WTC11 (cell line): ENCODE measurements at regions not wholly inside any gene's neighbourhood (a gene's known extent, or its start where the extent isn't known, plus 50 kb on each side); places are given as distances from the start of the nearest gene placed in this dataset.

Experiments used
- ATAC-seq: fragments of 200-7000 bp; cut with Tn5 transposase; 2 replicates; pipeline ENCODE4 v1.10.0; 2021; ENCODE audit warnings: mild to moderate bottlenecking, moderate library complexity
- CTCF ChIA-PET: fragments of 300-600 bp; sonication (Branson Sonifier 250); formaldehyde crosslinking; loops from one replicate; lab custom pipeline; 2021; ENCODE audit warnings: antibody characterized with exemption; lab: Charles Lee
- POLR2A ChIA-PET: fragments of 350-600 bp; sonication (Branson Sonifier 250); formaldehyde crosslinking; loops from one replicate; lab custom pipeline; 2021; ENCODE audit warnings: antibody characterized with exemption; lab: Charles Lee
- DNase-seq: peaks from one replicate; pipeline ENCODE4 v3.0.0; 2021; ENCODE audit warnings: low spot score
- H3K27ac Mint-ChIP-seq: 2 replicates; pipeline ENCODE4 v1.8.0; 2021; ENCODE audit warnings: mixed read lengths
- H3K27me3 Mint-ChIP-seq: 2 replicates; pipeline ENCODE4 v1.8.0; 2021; ENCODE audit warnings: low read depth, mild to moderate bottlenecking, moderate library complexity, mixed read lengths
- H3K36me3 Mint-ChIP-seq: 2 replicates; pipeline ENCODE4 v1.8.0; 2021; ENCODE audit warnings: mixed read lengths
- H3K4me1 Mint-ChIP-seq: 2 replicates; pipeline ENCODE4 v1.8.0; 2022; ENCODE audit warnings: mixed read lengths
- H3K4me3 Mint-ChIP-seq: 2 replicates; pipeline ENCODE4 v1.8.0; 2021; ENCODE audit warnings: mild to moderate bottlenecking, moderate library complexity, mixed read lengths
- H3K9me3 Mint-ChIP-seq: 2 replicates; pipeline ENCODE4 v1.8.0; 2021; ENCODE audit warnings: mixed read lengths
- AFF4 ChIP-seq: sonication (generic); formaldehyde crosslinking; IDR thresholded peaks from 2 replicates; pipeline ENCODE4 v1.8.1; 2023; ENCODE audit warnings: mild to moderate bottlenecking, missing genetic modification reagents, borderline replicate concordance
- CREM ChIP-seq: sonication (generic); formaldehyde crosslinking; IDR thresholded peaks from 2 replicates; pipeline ENCODE4 v1.8.1; 2022; ENCODE audit warnings: mild to moderate bottlenecking, missing genetic modification reagents, moderate library complexity
- ELF4 ChIP-seq: sonication (generic); formaldehyde crosslinking; IDR thresholded peaks from 2 replicates; pipeline ENCODE4 v1.8.1; 2022; ENCODE audit warnings: low read depth, mild to moderate bottlenecking, moderate library complexity, missing genetic modification reagents
- EMX1 ChIP-seq: fragments of 250-450 bp; sonication (Bioruptor Pico); IDR thresholded peaks from 2 replicates; pipeline ENCODE4 v1.8.0; 2021; ENCODE audit warnings: mild to moderate bottlenecking
- IRF2 ChIP-seq: sonication (generic); formaldehyde crosslinking; IDR thresholded peaks from 2 replicates; pipeline ENCODE4 v1.8.0; 2022; ENCODE audit warnings: low read depth, missing genetic modification reagents, borderline replicate concordance
- MLX ChIP-seq: sonication (generic); formaldehyde crosslinking; IDR thresholded peaks from 2 replicates; pipeline ENCODE4 v1.8.1; 2023; ENCODE audit warnings: mild to moderate bottlenecking, missing genetic modification reagents, moderate library complexity
- MYBL2 ChIP-seq: sonication (generic); formaldehyde crosslinking; IDR thresholded peaks from 2 replicates; pipeline ENCODE4 v1.8.1; 2023; ENCODE audit warnings: mild to moderate bottlenecking, moderate library complexity, missing genetic modification reagents
- RELA ChIP-seq: sonication (generic); formaldehyde crosslinking; IDR thresholded peaks from 2 replicates; pipeline ENCODE4 v1.8.1; 2022; ENCODE audit warnings: missing genetic modification reagents, mild to moderate bottlenecking, borderline replicate concordance
- ZNF263 ChIP-seq: sonication (generic); formaldehyde crosslinking; IDR thresholded peaks from 2 replicates; pipeline ENCODE4 v1.8.1; 2022; ENCODE audit warnings: low read depth, mild to moderate bottlenecking, moderate library complexity, missing genetic modification reagents
- ZNF317 ChIP-seq: sonication (generic); formaldehyde crosslinking; IDR thresholded peaks from 2 replicates; pipeline ENCODE4 v1.8.1; 2023; ENCODE audit warnings: low read depth, mild to moderate bottlenecking, moderate library complexity, missing genetic modification reagents, borderline replicate concordance
- ZNF396 ChIP-seq: fragments of 250-450 bp; sonication (Bioruptor Pico); IDR thresholded peaks from 2 replicates; pipeline ENCODE4 v1.8.0; 2021; ENCODE audit warnings: mild to moderate bottlenecking, moderate library complexity, borderline replicate concordance
- ZNF416 ChIP-seq: fragments of 250-450 bp; sonication (Bioruptor Pico); IDR thresholded peaks from 2 replicates; pipeline ENCODE4 v1.9.0; 2021; ENCODE audit warnings: mild to moderate bottlenecking, inconsistent platforms
- ZNF423 ChIP-seq: fragments of 250-450 bp; sonication (Bioruptor Pico); IDR thresholded peaks from 2 replicates; pipeline ENCODE4 v2.1.2; 2022; ENCODE audit warnings: mild to moderate bottlenecking, moderate library complexity
- TF ChIP-seq, protein P1 (sequence below): sonication (generic); formaldehyde crosslinking; conservative IDR thresholded peaks from 2 replicates; pipeline ENCODE4 v1.8.1; 2023; ENCODE audit warnings: mild to moderate bottlenecking, low read depth, missing genetic modification reagents, moderate library complexity
- TF ChIP-seq, protein P2 (sequence below): sonication (generic); formaldehyde crosslinking; IDR thresholded peaks from 2 replicates; pipeline ENCODE4 v1.8.1; 2022; ENCODE audit warnings: missing genetic modification reagents, borderline replicate concordance
- TF ChIP-seq, protein P3 (sequence below): sonication (generic); formaldehyde crosslinking; IDR thresholded peaks from 2 replicates; pipeline ENCODE4 v1.8.1; 2023; ENCODE audit warnings: mild to moderate bottlenecking, missing genetic modification reagents, moderate library complexity
- TF ChIP-seq, protein P4 (sequence below): fragments of 250-450 bp; sonication (Bioruptor Pico); IDR thresholded peaks from 2 replicates; pipeline ENCODE4 v1.9.0; 2021; ENCODE audit warnings: mild to moderate bottlenecking
- TF ChIP-seq, protein P5 (sequence below): sonication (generic); formaldehyde crosslinking; IDR thresholded peaks from 2 replicates; pipeline ENCODE4 v1.8.0; 2023; ENCODE audit warnings: missing genetic modification reagents
- TF ChIP-seq, protein P6 (sequence below): sonication (generic); formaldehyde crosslinking; IDR thresholded peaks from 2 replicates; pipeline ENCODE4 v1.8.1; 2022; ENCODE audit warnings: mild to moderate bottlenecking, missing genetic modification reagents, moderate library complexity, borderline replicate concordance
- TF ChIP-seq, protein P7 (sequence below): sonication (generic); formaldehyde crosslinking; IDR thresholded peaks from 2 replicates; pipeline ENCODE4 v1.8.1; 2023; ENCODE audit warnings: mild to moderate bottlenecking, missing genetic modification reagents

DNA sequence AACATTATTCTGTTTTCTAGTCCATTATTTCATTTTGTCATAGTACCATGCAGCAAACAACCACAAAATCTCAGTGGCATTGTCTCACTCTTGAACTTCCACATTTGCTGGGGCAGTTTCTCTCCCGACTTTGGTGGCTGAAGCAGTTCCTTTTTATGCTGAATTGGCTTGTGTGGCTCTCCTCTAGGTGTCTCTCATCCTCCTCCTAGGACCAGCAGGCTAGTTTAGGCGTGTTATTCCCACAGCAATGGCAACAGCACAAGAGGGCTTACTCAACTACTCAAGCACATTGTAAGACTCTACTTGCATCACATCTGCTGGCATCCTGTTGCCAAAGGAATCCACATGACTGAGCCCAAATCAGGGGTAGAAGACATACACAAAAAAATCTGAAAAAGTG lies 201.8 kb upstream of the KCNH8 start:
- ChIA-PET POLR2A (no interaction called here), CTCF (no interaction called here)
- no peaks in the 10 kb centered on the region for H3K27me3 Mint-ChIP-seq
- no peak overlapping the region; the same call in 1 of the 2 replicates for H3K27ac Mint-ChIP-seq
- H3K9me3 Mint-ChIP-seq: peaks cover 8% of the 10 kb centered on the region
- DNase-seq (no peak), ATAC-seq (peak; percentile 97)
- peaks cover 4% of the 10 kb centered on the region; the same call in 1 of the 2 replicates for H3K4me1 Mint-ChIP-seq
- no peak overlapping the region for H3K4me3 Mint-ChIP-seq
- TF ChIP-seq, protein P1, sequence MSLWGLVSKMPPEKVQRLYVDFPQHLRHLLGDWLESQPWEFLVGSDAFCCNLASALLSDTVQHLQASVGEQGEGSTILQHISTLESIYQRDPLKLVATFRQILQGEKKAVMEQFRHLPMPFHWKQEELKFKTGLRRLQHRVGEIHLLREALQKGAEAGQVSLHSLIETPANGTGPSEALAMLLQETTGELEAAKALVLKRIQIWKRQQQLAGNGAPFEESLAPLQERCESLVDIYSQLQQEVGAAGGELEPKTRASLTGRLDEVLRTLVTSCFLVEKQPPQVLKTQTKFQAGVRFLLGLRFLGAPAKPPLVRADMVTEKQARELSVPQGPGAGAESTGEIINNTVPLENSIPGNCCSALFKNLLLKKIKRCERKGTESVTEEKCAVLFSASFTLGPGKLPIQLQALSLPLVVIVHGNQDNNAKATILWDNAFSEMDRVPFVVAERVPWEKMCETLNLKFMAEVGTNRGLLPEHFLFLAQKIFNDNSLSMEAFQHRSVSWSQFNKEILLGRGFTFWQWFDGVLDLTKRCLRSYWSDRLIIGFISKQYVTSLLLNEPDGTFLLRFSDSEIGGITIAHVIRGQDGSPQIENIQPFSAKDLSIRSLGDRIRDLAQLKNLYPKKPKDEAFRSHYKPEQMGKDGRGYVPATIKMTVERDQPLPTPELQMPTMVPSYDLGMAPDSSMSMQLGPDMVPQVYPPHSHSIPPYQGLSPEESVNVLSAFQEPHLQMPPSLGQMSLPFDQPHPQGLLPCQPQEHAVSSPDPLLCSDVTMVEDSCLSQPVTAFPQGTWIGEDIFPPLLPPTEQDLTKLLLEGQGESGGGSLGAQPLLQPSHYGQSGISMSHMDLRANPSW: no peak
- no peak for TF ChIP-seq MLX (CRISPR knock-in tag)
- TF ChIP-seq ELF4 (CRISPR knock-in tag): no peak
- TF ChIP-seq IRF2: no peak
- no peak for TF ChIP-seq ZNF263 (CRISPR knock-in tag)
- no peak for TF ChIP-seq RELA (CRISPR knock-in tag)
- TF ChIP-seq EMX1 (CRISPR knock-in tag): no peak
- TF ChIP-seq ZNF396 (CRISPR knock-in tag): no peak
- TF ChIP-seq, protein P2, sequence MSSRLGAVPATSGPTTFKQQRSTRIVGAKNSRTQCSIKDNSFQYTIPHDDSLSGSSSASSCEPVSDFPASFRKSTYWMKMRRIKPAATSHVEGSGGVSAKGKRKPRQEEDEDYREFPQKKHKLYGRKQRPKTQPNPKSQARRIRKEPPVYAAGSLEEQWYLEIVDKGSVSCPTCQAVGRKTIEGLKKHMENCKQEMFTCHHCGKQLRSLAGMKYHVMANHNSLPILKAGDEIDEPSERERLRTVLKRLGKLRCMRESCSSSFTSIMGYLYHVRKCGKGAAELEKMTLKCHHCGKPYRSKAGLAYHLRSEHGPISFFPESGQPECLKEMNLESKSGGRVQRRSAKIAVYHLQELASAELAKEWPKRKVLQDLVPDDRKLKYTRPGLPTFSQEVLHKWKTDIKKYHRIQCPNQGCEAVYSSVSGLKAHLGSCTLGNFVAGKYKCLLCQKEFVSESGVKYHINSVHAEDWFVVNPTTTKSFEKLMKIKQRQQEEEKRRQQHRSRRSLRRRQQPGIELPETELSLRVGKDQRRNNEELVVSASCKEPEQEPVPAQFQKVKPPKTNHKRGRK (CRISPR knock-in tag): no peak
- TF ChIP-seq AFF4 (CRISPR knock-in tag): no peak
- TF ChIP-seq, protein P3, sequence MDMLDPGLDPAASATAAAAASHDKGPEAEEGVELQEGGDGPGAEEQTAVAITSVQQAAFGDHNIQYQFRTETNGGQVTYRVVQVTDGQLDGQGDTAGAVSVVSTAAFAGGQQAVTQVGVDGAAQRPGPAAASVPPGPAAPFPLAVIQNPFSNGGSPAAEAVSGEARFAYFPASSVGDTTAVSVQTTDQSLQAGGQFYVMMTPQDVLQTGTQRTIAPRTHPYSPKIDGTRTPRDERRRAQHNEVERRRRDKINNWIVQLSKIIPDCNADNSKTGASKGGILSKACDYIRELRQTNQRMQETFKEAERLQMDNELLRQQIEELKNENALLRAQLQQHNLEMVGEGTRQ (CRISPR knock-in tag): no peak
- TF ChIP-seq, protein P4, sequence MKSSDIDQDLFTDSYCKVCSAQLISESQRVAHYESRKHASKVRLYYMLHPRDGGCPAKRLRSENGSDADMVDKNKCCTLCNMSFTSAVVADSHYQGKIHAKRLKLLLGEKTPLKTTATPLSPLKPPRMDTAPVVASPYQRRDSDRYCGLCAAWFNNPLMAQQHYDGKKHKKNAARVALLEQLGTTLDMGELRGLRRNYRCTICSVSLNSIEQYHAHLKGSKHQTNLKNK (CRISPR knock-in tag): no peak
- TF ChIP-seq, protein P5, sequence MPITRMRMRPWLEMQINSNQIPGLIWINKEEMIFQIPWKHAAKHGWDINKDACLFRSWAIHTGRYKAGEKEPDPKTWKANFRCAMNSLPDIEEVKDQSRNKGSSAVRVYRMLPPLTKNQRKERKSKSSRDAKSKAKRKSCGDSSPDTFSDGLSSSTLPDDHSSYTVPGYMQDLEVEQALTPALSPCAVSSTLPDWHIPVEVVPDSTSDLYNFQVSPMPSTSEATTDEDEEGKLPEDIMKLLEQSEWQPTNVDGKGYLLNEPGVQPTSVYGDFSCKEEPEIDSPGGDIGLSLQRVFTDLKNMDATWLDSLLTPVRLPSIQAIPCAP (CRISPR knock-in tag): no peak
- TF ChIP-seq ZNF423 (CRISPR knock-in tag): no peak
- no peaks in the 10 kb centered on the region for H3K36me3 Mint-ChIP-seq

DNA sequence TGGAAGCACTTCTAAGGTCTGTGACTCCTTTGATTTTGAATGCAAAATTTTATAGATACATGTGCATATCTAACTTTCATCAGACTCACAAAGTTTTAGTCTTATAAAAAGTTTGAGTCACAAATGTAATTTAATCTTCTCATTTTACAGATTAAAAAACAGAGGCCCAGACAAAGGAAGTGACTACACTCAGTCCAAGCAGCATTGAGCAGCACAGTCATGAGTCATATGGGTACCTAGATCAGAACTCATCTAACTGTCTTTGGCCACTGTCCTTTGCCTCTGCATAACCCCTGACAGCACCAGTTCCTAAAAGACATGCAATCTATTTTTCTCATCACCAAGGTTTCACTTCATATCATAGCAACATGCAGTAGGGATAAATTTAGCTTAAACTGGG lies 210.7 kb upstream of the KCNH8 start:
- no peaks in the 10 kb centered on the region for H3K9me3 Mint-ChIP-seq
- DNase-seq (no peak), ATAC-seq (no peak)
- H3K27ac Mint-ChIP-seq: no peak overlapping the region
- peaks cover 8% of the 10 kb centered on the region for H3K4me1 Mint-ChIP-seq
- POLR2A ChIA-PET: no interaction called here
- CTCF ChIA-PET: no interaction called here
- no peaks in the 10 kb centered on the region for H3K36me3 Mint-ChIP-seq
- H3K27me3 Mint-ChIP-seq: no peaks in the 10 kb centered on the region
- H3K4me3 Mint-ChIP-seq: no peak overlapping the region
- TF ChIP-seq, protein P6, sequence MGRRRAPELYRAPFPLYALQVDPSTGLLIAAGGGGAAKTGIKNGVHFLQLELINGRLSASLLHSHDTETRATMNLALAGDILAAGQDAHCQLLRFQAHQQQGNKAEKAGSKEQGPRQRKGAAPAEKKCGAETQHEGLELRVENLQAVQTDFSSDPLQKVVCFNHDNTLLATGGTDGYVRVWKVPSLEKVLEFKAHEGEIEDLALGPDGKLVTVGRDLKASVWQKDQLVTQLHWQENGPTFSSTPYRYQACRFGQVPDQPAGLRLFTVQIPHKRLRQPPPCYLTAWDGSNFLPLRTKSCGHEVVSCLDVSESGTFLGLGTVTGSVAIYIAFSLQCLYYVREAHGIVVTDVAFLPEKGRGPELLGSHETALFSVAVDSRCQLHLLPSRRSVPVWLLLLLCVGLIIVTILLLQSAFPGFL (CRISPR knock-in tag): no peak
- TF ChIP-seq MYBL2 (CRISPR knock-in tag) (no peak), CREM (CRISPR knock-in tag) (no peak), ZNF317 (CRISPR knock-in tag) (no peak), ZNF416 (CRISPR knock-in tag) (no peak)
- TF ChIP-seq, protein P7, sequence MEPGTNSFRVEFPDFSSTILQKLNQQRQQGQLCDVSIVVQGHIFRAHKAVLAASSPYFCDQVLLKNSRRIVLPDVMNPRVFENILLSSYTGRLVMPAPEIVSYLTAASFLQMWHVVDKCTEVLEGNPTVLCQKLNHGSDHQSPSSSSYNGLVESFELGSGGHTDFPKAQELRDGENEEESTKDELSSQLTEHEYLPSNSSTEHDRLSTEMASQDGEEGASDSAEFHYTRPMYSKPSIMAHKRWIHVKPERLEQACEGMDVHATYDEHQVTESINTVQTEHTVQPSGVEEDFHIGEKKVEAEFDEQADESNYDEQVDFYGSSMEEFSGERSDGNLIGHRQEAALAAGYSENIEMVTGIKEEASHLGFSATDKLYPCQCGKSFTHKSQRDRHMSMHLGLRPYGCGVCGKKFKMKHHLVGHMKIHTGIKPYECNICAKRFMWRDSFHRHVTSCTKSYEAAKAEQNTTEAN (CRISPR knock-in tag): no peak
